Activated naive CD4-positive, alpha-beta T cell (primary cell): ENCODE measurements at regions not wholly inside any gene's neighbourhood (a gene's known extent, or its start where the extent isn't known, plus 50 kb on each side); places are given as distances from the start of the nearest gene placed in this dataset.

Source experiments
- DNase-seq, 4 experiments: peaks; one replicate each; lab custom pipeline; 2025; lab: John Stamatoyannopoulos, UW

GRCh38 chr13:50101590-50101989 is 86.3 kb downstream of the KCNRG start:
- DNase-seq, result no peak

- DNase-seq, result no peak
Observed at GRCh38 chr13:50104493-50104892, 89.2 kb downstream of the KCNRG start.

- no peak for DNase-seq
Observed at GRCh38 chr13:50106559-50106958, 91.3 kb downstream of the KCNRG start.

GRCh38 chr13:50107205-50107604 is 92.0 kb downstream of the KCNRG start:
- DNase-seq, result no peak

- no peak for DNase-seq
Observed at GRCh38 chr13:50114961-50115360, 99.7 kb downstream of the KCNRG start.

- no peak for DNase-seq
Observed at GRCh38 chr13:50115695-50116094, 100.5 kb downstream of the KCNRG start.

GRCh38 chr13:50116430-50116973 is 101.3 kb downstream of the KCNRG start:
- no peak for DNase-seq

GRCh38 chr13:50119591-50119990 is 104.3 kb downstream of the KCNRG start:
- no peak for DNase-seq

- no peak for DNase-seq
Observed at GRCh38 chr13:50122455-50122854, 107.2 kb downstream of the KCNRG start.

GRCh38 chr13:50123002-50123401 is 107.8 kb downstream of the KCNRG start:
- DNase-seq, result no peak

- no peak for DNase-seq
Observed at GRCh38 chr13:50123515-50123861, 108.2 kb downstream of the KCNRG start.

GRCh38 chr13:50123862-50124535 is 108.8 kb downstream of the KCNRG start:
- peak; percentile 31 to 47 (median 35) for DNase-seq

- peak; percentile 73 to 94 (median 84) for DNase-seq
Observed at GRCh38 chr13:50124536-50125303, 109.5 kb downstream of the KCNRG start.

GRCh38 chr13:50125304-50125553 is 110.0 kb downstream of the KCNRG start:
- DNase-seq, result no peak

- peak; percentile 56 to 78 (median 69) for DNase-seq
Observed at GRCh38 chr13:50125554-50126262, 110.5 kb downstream of the KCNRG start.

- DNase-seq, result no peak
Observed at GRCh38 chr13:50126263-50126992, 111.2 kb downstream of the KCNRG start.

- peak; percentile 12 to 34 (median 28) for DNase-seq
Observed at GRCh38 chr13:50126993-50127725, 111.9 kb downstream of the KCNRG start.

- no peak for DNase-seq
Observed at GRCh38 chr13:50127726-50128291, 112.6 kb downstream of the KCNRG start.

GRCh38 chr13:50128428-50128931 is 113.2 kb downstream of the KCNRG start:
- DNase-seq, result no peak

GRCh38 chr13:50129081-50129705 is 113.9 kb downstream of the KCNRG start:
- no peak for DNase-seq

- no peak for DNase-seq
Observed at GRCh38 chr13:50129706-50130122, 114.5 kb downstream of the KCNRG start.
